OCI-LY1 (cell line): ENCODE measurements at regions not wholly inside any gene's neighbourhood (a gene's known extent, or its start where the extent isn't known, plus 50 kb on each side); places are given as distances from the start of the nearest gene placed in this dataset.

ENCODE experiments used
- H2AFZ ChIP-seq: fragments of 200-600 bp; sonication (generic), shearing (Covaris generic); 2 replicates; pipeline ENCODE4 v1.6.0; 2014; ENCODE audit warnings: antibody characterized with exemption, mild to moderate bottlenecking, low read length
- H3F3A ChIP-seq: fragments of 200-600 bp; sonication (generic), shearing (Covaris generic); 2 replicates; pipeline ENCODE4 v1.6.0; 2014; ENCODE audit warnings: mild to moderate bottlenecking, antibody characterized with exemption, low read length, moderate library complexity; ENCODE audit not compliant: insufficient read depth
- H3K27ac ChIP-seq: fragments of 200-600 bp; sonication (generic); 2 replicates; pipeline ENCODE4 v1.5.1; 2014; ENCODE audit warnings: low read length, mixed run types, mild to moderate bottlenecking, low read depth; ENCODE audit not compliant: poor library complexity, severe bottlenecking
- H3K27me3 ChIP-seq: fragments of 200-600 bp; sonication (generic); 2 replicates; pipeline ENCODE4 v1.6.0; 2014; ENCODE audit warnings: antibody characterized with exemption, mild to moderate bottlenecking, low read length, moderate library complexity; ENCODE audit not compliant: insufficient read depth
- H3K36me3 ChIP-seq: fragments of 200-600 bp; sonication (generic); 2 replicates; pipeline ENCODE4 v1.6.1; 2014; ENCODE audit warnings: mild to moderate bottlenecking, antibody characterized with exemption, low read length, moderate library complexity, mixed read lengths; ENCODE audit not compliant: insufficient read depth
- H3K4me1 ChIP-seq: fragments of 200-600 bp; sonication (generic); 2 replicates; pipeline ENCODE4 v1.5.1; 2014; ENCODE audit warnings: mild to moderate bottlenecking, low read length, moderate library complexity; ENCODE audit not compliant: insufficient read depth, severe bottlenecking
- H3K4me2 ChIP-seq: fragments of 200-600 bp; sonication (generic), shearing (Covaris generic); 2 replicates; pipeline ENCODE4 v1.6.1; 2014; ENCODE audit warnings: low read length
- H3K4me3 ChIP-seq: fragments of 200-600 bp; sonication (generic); 2 replicates; pipeline ENCODE4 v1.5.1; 2014; ENCODE audit warnings: low read length, low read depth, mild to moderate bottlenecking, mixed read lengths; ENCODE audit not compliant: poor library complexity, severe bottlenecking
- H3K79me2 ChIP-seq: fragments of 200-600 bp; shearing (Covaris generic); 2 replicates; pipeline ENCODE4 v1.6.1; 2016; ENCODE audit warnings: mixed run types, low read length, mixed read lengths; ENCODE audit not compliant: insufficient read depth
- H3K9ac ChIP-seq: fragments of 200-600 bp; sonication (generic), shearing (Covaris generic); 2 replicates; pipeline ENCODE4 v1.6.1; 2014; ENCODE audit warnings: mild to moderate bottlenecking, low read length, mixed read lengths
- H3K9me2 ChIP-seq: fragments of 200-600 bp; sonication (generic), shearing (Covaris generic); 2 replicates; pipeline ENCODE4 v1.6.1; 2014; ENCODE audit warnings: low read depth, mild to moderate bottlenecking, low read length, mixed read lengths
- H3K9me3 ChIP-seq: fragments of 200-600 bp; shearing (Covaris generic); 2 replicates; pipeline ENCODE4 v1.6.1; 2014; ENCODE audit warnings: low read length, mixed read lengths
- H4K20me1 ChIP-seq: fragments of 200-600 bp; sonication (generic), shearing (Covaris generic); 2 replicates; pipeline ENCODE4 v1.6.0; 2016; ENCODE audit warnings: mild to moderate bottlenecking, low read length; ENCODE audit not compliant: insufficient read depth
- CTCF ChIP-seq: fragments of 200-600 bp; sonication (generic), shearing (Covaris generic); IDR thresholded peaks from 2 replicates; pipeline ENCODE4 v1.5.1; 2017; ENCODE audit warnings: mild to moderate bottlenecking, antibody characterized with exemption, low read length, moderate library complexity, mixed read lengths
- EZH2 ChIP-seq: fragments of 200-600 bp; sonication (generic), shearing (Covaris generic); IDR thresholded peaks from 2 replicates; pipeline ENCODE4 v1.8.0; 2017; ENCODE audit warnings: borderline replicate concordance, mixed run types, mild to moderate bottlenecking, antibody characterized with exemption, low read length, moderate library complexity, mixed read lengths

GRCh38 chr3:152190636-152191183 lies 78.0 kb upstream of the MBNL1 start:
- no peak overlapping the region for H2AFZ ChIP-seq
- TF ChIP-seq EZH2 (no peak), CTCF (no peak)
- H4K20me1 ChIP-seq = no peaks in the 10 kb centered on the region
- no peak overlapping the region for H3K4me2 ChIP-seq
- H3K9me2 ChIP-seq = no peaks in the 10 kb centered on the region
- no peak overlapping the region for H3K27ac ChIP-seq
- H3K9ac ChIP-seq = no peak overlapping the region
- no peaks in the 10 kb centered on the region for H3K79me2 ChIP-seq
- no peaks in the 10 kb centered on the region for H3K9me3 ChIP-seq
- H3K4me3 ChIP-seq = no peak overlapping the region
- H3K4me1 ChIP-seq = peaks cover 32% of the 10 kb centered on the region
- H3F3A ChIP-seq = peaks cover 7% of the 10 kb centered on the region; the same call in 1 of the 2 replicates
- no peaks in the 10 kb centered on the region for H3K36me3 ChIP-seq
- no peaks in the 10 kb centered on the region for H3K27me3 ChIP-seq

GRCh38 chr3:152192050-152192449 lies 76.7 kb upstream of the MBNL1 start:
- no peaks in the 10 kb centered on the region for H3K27me3 ChIP-seq
- no peak overlapping the region for H3K9ac ChIP-seq
- peaks cover 7% of the 10 kb centered on the region; the same call in 1 of the 2 replicates for H3F3A ChIP-seq
- H3K36me3 ChIP-seq = no peaks in the 10 kb centered on the region
- no peak overlapping the region for H2AFZ ChIP-seq
- H3K9me2 ChIP-seq = no peaks in the 10 kb centered on the region
- H3K79me2 ChIP-seq = no peaks in the 10 kb centered on the region
- no peak overlapping the region for H3K4me3 ChIP-seq
- no peaks in the 10 kb centered on the region for H3K9me3 ChIP-seq
- peaks cover 41% of the 10 kb centered on the region for H3K4me1 ChIP-seq
- TF ChIP-seq EZH2 (no peak), CTCF (no peak)
- no peak overlapping the region for H3K27ac ChIP-seq
- no peaks in the 10 kb centered on the region for H4K20me1 ChIP-seq
- no peak overlapping the region for H3K4me2 ChIP-seq

DNA sequence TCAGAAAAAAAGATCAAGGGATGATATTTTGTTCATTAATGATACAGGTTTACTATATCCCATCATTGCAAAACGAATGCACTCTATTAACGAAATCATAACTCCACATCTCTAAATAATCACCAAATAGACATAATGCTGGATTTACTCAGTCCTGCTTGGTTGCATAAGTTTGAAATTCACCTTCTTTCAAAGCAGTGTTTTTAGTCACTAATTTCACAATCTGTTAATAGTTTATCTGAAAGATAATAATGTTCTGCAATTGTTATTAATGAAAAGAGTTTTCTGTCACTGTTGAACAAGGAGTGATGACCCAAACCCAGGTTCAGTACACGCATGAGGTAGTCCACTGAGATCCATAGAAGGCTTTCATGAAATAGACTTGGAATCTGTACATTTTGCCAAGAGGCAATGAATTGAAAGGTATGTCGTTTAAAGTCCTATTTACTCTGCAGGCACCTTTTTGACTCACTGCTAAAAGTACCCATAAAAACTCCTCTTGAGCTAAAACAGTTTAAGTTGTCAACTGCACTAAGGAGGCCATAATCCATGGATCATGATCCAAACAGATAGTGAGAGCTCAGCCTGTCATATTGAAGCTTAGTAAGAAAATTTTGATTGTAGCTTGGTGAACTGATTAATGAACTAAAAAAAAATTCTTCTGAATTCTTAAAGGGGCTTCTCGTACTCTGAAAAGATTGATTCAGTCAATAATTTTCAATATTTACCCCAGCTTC lies 75.6 kb upstream of the MBNL1 start:
- Histone ChIP-seq H3K79me2 (no peaks in the 10 kb centered on the region), H3K27ac (peak overlapping the region; percentile 67), H3K9ac (peak overlapping the region; percentile 44; the same call in 1 of the 2 replicates), H3K9me3 (no peaks in the 10 kb centered on the region), H3K4me3 (peak overlapping the region; percentile 49), H2AFZ (peak overlapping the region; percentile 51), H3F3A (peaks cover 7% of the 10 kb centered on the region; the same call in 1 of the 2 replicates), H3K27me3 (no peaks in the 10 kb centered on the region), H3K9me2 (no peaks in the 10 kb centered on the region), H4K20me1 (no peaks in the 10 kb centered on the region), H3K4me1 (peaks cover 51% of the 10 kb centered on the region), H3K4me2 (peak overlapping the region; percentile 66), H3K36me3 (no peaks in the 10 kb centered on the region)
- TF ChIP-seq EZH2 (no peak), CTCF (no peak)
